NCI-H446 treated with DMSO at 0.1 percent for 48 hours (cell line): ENCODE measurements at regions not wholly inside any gene's neighbourhood (a gene's known extent, or its start where the extent isn't known, plus 50 kb on each side); places are given as distances from the start of the nearest gene placed in this dataset.
"Not testable (repeated sequence)": the region's sequence is repeated elsewhere in the genome, so short reads cannot be mapped to it uniquely, and the experiment has no call there.

ENCODE experiments used
- DNase-seq: peaks from one replicate; lab custom pipeline; 2025; lab: John Stamatoyannopoulos, UW

- no peak for DNase-seq
Measured at GRCh38 chr6:23790756-23791155, 335.3 kb upstream of the NRSN1 start.

GRCh38 chr6:23797041-23797440, 329.0 kb upstream of the NRSN1 start:
- peak; percentile 18 for DNase-seq

DNA sequence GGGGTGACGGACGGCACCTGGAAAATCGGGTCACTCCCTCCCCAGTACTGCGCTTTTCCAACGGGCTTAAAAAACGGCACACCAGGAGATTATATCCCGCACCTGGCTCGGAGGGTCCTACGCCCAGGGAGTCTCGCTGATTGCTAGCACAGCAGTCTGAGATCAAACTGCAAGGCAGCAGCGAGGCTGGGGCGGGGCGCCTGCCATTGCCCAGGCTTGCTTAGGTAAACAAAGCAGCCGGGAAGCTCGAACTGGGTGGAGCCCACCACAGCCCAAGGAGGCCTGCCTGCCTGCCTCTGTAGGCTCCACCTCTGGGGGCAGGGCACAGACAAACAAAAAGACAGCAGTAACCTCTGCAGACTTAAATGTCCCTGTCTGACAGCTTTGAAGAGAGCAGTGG, 321.7 kb upstream of the NRSN1 start:
- DNase-seq: not testable (repeated sequence)

DNA sequence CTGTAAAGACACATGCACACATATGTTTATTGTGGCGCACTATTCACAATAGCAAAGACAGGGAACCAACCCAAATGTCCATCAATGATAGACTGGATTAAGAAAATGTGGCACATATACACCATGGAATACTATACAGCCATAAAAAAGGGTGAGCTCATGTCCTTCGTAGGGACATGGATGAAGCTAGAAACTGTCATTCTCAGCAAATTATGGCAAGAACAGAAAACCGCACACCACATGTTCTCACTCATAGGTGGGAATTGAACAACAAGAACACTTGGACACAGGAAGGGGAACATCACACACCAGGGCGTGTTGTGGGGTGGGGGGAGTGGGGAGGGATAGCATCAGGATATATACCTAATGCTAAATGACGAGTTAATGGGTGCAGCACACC, 304.9 kb upstream of the NRSN1 start:
- not testable (repeated sequence) for DNase-seq

- DNase-seq: no peak
Measured at GRCh38 chr6:23823421-23823820, 302.6 kb upstream of the NRSN1 start.

- no peak for DNase-seq
Measured at GRCh38 chr6:23826572-23826971, 299.4 kb upstream of the NRSN1 start.

- no peak for DNase-seq
Measured at GRCh38 chr6:23828861-23829260, 297.2 kb upstream of the NRSN1 start.

DNA sequence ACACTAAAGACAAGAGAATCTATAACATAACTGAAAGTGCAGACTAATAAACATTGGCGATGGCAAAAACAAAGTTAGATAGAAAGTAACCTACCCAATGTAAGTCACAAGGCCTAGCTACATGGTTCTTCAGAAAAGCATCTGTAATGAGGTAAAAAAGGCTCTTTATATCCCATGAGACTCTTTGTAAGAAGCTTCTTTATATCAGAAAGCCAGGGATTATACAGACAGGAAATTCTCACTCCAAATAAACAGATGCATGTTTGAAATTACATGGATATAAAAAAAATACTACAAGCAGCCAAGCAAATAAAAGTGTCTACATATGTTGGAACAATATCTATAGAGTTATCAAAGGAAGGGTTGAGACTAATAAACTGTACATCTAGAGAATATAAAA, 284.9 kb upstream of the NRSN1 start:
- DNase-seq: no peak

- no peak for DNase-seq
Measured at GRCh38 chr6:23842760-23843159, 283.3 kb upstream of the NRSN1 start.

DNA sequence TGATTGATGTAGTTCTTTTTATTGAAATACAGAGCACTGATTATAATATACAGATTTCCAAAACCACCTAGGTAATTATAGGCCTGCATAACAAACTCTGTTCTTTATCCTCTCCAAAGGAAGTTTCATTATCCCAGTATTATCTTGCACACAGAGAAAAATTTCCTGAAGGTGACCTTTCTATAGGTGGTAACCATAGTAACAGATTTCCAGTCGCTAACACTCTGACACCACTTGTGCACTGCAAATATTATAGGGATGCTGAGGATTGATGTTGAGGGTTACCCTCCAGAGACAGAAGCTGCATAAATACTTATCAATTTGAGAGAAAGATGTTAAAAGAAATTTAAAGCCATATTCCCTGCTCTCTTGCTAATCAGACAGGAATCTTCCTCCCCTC, 274.5 kb upstream of the NRSN1 start:
- no peak for DNase-seq

GRCh38 chr6:23853566-23854133, 272.4 kb upstream of the NRSN1 start:
- DNase-seq: not testable (repeated sequence)

DNA sequence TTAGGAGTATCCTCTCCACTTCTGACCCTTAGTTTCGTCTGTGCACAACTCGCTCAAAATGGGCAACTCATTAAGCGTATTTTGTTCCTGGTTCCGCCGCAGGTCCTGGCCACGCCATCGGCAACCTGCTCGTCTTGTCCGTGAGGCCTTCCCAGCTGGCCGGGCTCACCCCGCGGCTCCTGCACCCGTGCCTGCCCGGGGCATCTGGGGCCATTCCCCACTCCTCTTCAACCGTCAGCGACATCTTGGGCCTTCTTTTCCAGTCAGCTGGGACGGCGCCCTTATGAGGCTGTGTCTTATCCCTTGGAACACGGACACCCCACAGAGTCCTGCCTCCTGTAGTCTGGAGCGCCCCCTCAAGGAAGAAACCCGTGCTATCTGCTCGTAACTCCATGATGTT, 271.9 kb upstream of the NRSN1 start:
- DNase-seq: not testable (repeated sequence)

DNA sequence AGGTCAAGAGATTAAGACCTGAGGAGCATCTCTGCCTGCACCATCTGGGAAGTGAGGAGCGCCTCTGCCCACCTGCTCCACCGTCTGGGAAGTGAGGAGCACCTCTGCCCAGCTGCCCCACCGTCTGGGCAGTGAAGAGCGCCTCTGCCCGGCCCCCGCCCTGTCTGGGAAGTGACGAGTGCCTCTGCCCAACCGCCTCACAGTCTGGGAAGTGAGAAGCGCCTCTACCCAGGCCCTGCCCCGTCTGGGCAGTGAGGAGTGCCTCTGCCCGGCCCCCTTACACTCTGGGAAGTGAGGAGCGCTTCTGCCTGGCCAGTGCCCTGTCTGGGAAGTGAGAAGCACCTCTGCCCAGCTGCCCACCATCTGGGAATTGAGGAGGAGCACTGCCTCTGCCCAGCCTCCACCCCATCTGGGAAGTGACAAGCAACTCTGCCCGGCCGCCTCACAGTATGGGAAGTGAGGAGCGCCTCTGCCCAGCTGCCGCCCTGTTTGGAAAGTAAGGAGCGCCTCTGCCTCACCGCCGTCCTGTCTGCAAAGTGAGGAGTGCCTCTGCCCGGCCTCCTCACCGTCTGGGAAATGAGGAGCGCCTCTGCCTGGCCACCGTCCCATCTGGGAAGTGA, 270.4 kb upstream of the NRSN1 start:
- no peak for DNase-seq

DNA sequence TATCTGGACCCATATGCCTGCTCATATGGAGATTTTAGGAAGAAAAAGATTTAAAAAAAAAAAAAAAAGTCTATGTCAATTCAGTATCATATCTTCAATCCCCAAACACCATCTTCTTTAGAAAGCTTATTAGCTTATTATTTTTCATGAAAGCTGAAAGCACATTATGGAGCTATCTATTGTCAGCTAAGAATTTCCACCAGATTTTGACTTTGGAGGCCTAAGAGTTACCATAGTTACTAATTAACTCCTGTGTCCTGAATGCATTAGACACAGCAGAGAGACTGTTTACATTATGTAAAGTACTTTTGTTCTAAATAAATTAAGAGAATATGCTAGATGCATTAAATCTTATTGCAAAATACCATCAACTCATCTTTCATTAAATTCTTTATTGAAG, 255.5 kb upstream of the NRSN1 start:
- no peak for DNase-seq

GRCh38 chr6:23873161-23873560, 252.9 kb upstream of the NRSN1 start:
- DNase-seq: no peak

DNA sequence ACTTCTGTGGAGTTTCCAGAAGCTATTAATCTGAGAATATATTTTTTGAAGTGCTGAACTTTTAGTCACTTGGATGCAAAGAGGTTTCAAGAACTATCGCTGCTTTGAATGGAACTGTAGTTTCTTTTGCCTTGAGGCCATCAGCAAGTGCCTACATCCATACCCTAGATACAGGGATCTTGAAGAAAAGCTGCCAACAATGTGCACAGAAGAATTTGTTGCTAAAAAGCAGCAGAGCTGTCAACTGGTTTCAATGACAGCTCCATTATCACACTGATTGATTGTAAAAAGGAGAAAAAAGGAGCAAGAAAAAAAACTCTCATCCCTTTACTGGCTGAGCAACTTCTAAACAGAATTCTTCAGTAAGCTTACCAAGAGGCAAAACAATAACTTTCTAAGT, 251.0 kb upstream of the NRSN1 start:
- no peak for DNase-seq

- DNase-seq: no peak
Measured at GRCh38 chr6:23879816-23880215, 246.2 kb upstream of the NRSN1 start.

- no peak for DNase-seq
Measured at GRCh38 chr6:23890543-23891227, 235.3 kb upstream of the NRSN1 start.

- no peak for DNase-seq
Measured at GRCh38 chr6:23905133-23905815, 220.7 kb upstream of the NRSN1 start.

DNA sequence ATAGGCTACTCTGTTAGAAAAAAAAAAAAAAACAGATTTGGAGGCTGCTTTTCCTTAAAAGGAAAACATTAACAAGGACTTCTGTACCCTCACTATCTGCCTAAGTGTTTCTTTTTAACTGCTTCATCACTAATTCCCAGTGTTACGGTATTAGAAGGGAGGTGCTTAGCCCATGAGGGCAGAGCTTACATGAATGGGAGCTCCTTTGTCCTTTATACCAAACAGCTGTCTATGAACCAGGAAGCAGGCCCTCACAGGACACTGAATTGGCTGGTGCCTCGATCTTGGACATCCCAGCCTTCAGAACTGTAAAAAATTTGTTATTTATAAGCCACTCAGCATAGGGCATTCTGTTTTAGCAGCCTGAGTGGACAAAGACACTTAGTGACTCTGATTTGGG, 215.6 kb upstream of the NRSN1 start:
- no peak for DNase-seq

- no peak for DNase-seq
Measured at GRCh38 chr6:23927935-23928334, 198.1 kb upstream of the NRSN1 start.

DNA sequence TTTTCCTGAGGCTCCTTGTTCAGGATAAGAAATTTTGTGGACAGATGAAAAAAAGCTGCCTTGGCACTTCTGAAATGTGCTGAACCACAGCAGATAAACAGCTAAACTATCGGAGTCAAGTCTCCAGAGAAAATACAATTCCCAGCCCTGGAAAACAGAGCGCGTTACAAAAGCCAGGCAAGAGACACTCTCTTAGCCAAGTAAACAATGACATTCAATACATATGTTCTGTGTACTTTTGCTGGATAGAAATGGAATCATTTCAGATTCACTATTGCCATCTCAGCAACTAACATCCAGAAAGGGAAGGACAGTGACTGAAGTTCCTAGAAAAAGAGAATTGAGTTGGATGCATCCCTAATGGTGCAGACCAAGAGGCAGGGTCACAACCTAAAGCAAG, 196.8 kb upstream of the NRSN1 start:
- no peak for DNase-seq

- DNase-seq: no peak
Measured at GRCh38 chr6:23940466-23940865, 185.5 kb upstream of the NRSN1 start.
